ENCODE measurements at regions not wholly inside any gene's neighbourhood (a gene's known extent, or its start where the extent isn't known, plus 50 kb on each side); places are given as distances from the start of the nearest gene placed in this dataset.
A peak's percentile ranks its signal among the peaks of the same experiment; 100 is the strongest.

DNA sequence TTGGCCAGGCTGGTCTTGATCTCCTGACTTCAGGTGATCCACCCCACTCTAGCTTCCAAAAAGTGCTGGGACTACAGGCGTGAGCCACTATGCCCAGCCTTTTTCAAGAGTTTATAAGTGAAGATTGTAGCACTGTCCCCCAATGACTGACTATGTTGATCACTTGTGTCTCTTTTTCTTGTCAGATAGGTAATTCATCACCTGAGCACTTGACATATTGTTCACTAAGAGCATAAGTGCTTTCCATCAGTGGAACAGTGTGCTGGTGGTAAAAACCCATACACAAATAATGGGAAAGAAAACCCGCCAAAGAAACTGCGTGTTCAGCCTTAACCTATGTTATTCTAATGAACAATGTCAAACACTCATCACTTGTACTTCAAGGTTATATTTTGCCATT, 414.4 kb upstream of the CDH7 start:
- TF ChIP-seq, protein P1, sequence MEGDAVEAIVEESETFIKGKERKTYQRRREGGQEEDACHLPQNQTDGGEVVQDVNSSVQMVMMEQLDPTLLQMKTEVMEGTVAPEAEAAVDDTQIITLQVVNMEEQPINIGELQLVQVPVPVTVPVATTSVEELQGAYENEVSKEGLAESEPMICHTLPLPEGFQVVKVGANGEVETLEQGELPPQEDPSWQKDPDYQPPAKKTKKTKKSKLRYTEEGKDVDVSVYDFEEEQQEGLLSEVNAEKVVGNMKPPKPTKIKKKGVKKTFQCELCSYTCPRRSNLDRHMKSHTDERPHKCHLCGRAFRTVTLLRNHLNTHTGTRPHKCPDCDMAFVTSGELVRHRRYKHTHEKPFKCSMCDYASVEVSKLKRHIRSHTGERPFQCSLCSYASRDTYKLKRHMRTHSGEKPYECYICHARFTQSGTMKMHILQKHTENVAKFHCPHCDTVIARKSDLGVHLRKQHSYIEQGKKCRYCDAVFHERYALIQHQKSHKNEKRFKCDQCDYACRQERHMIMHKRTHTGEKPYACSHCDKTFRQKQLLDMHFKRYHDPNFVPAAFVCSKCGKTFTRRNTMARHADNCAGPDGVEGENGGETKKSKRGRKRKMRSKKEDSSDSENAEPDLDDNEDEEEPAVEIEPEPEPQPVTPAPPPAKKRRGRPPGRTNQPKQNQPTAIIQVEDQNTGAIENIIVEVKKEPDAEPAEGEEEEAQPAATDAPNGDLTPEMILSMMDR (IDR thresholded peaks at IDR 0.05; ENCODE audit: poor library complexity, severe bottlenecking), result no peak
- TF ChIP-seq EZH2 (IDR thresholded peaks at IDR 0.05; ENCODE audit: borderline replicate concordance, insufficient read depth, low read length, poor library complexity, severe bottlenecking) (no peak), POLR2AphosphoS5 (IDR thresholded peaks at IDR 0.05) (peak; percentile 98), MXI1 (conservative IDR thresholded peaks at IDR 0.05; ENCODE audit: poor library complexity, severe bottlenecking) (no peak), TAF1 (IDR thresholded peaks at IDR 0.05; ENCODE audit: low read depth) (no peak)

Data from neural cell (in vitro differentiated cells).